Limb (tissue), 2 donors: ENCODE measurements at regions not wholly inside any gene's neighbourhood (a gene's known extent, or its start where the extent isn't known, plus 50 kb on each side); places are given as distances from the start of the nearest gene placed in this dataset.
"Not testable (repeated sequence)": the region's sequence is repeated elsewhere in the genome, so short reads cannot be mapped to it uniquely, and the experiment has no call there.

ENCODE experiments used
- DNase-seq, 2 donors: peaks; one replicate each; pipeline ENCODE4 v3.0.0-alpha.2; 2016; ENCODE audit errors: extremely low spot score in 2 of 2

DNA sequence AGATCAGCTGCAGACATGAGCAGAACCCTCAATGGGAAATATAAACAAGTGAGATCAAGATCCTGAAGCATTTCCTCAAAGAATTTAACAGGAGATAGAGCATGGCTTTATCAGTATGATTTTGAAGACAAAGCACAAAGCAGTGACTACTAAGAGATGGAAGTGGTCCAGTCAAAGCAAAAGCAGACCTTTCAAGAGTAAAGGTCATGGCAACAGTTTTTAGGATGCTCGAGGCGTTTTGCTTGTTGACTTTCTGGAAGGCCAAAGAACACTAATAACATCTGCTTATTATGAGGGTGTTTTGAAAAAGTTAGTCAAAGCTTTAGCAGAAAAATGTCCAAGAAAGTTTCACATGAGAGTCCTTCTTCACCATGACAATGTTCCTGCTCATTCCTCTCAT is 128.5 kb downstream of the KCNE4 start:
- DNase-seq: no peak

- DNase-seq: no peak
Observed at GRCh38 chr2:223181561-223181960, 129.6 kb downstream of the KCNE4 start.

GRCh38 chr2:223182356-223182755 is 130.4 kb downstream of the KCNE4 start:
- no peak for DNase-seq

- no peak for DNase-seq
Observed at GRCh38 chr2:223185638-223186037, 133.6 kb downstream of the KCNE4 start.

DNA sequence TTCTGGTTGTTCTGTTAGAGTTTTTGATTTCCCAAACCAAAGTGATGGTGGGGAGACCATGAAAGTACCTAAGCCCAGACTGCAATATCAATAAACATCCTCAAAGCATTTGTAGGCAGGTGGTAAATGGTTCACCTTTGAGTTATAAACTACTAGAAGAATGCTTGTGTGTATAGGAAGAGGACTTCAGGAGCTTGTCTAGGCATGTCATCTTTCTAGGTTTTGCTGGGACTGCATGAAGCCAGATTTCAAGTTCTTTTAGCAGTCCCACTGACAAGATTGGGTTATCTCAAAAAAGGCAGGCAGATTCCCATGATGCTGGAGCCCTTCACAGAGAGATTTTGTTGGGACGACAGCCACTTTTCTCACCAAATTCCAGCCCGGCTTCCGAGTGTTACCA is 135.3 kb downstream of the KCNE4 start:
- no peak for DNase-seq

DNA sequence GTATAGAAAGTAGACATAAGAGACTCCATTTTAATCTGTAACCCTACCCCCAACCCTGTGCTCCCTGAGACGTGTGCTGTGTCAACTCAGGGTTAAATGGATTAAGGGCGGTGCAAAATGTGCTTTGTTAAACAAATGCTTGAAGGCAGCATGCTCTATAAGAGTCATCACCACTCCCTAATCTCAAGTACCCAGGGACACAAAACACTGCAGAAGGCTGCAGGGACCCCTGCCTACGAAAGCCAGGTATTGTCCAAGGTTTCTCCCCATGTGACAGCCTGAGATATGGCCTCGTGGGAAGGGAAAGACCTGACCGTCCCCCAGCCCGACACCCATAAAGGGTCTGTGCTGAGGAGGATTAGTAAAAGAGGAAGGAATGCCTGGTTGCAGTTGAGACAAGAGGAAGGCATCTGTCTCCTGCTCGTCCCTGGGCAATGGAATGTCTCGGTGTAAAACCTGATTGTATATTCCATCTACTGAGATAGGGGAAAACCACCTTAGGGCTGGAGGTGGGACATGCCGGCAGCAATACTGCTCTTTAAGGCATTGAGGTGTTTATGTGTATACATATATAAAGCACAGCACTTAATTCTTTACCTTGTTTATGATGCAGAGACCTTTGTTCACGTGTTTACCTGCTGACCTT is 138.7 kb downstream of the KCNE4 start:
- not testable (repeated sequence) for DNase-seq

DNA sequence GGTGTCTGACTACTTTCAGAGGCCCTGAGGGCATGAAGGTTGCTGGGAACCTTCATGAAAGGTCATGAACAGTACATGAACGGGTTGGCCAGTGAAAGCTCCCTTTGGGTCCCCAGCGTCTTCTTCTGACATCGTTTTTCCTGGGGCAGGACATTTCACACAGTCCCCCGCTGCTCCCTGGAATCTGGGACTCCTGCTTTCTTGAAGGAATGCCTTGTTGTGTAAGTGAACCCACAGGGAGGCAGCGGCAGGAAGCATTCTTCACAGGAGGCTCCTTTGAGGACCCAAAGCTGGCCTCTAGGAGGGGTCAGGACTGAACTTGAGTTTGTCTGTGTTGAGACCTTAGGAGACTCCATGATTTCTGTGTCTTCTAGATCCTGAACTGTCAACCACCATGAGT is 144.3 kb downstream of the KCNE4 start:
- no peak for DNase-seq

DNA sequence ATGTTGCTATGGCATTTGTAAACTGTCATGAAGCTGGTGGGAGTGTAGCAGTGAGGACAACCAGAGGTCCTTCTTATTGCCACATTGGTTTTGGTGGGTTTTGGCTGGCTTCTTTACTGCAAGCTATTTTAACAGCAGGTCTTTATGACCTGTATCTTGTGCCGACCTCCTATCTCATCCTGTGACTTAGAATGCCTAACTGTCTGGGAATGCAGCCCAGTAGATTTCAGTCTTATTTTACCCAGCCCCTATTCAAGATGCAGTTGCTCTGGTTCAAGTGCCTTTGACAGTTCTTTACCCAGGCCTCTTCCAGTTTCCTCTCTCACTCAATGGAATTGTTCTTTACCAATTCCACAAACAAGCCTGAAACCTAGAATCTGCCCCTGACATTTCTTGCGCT is 145.1 kb downstream of the KCNE4 start:
- DNase-seq: no peak

GRCh38 chr2:223199531-223200515 is 147.8 kb downstream of the KCNE4 start:
- no peak for DNase-seq

GRCh38 chr2:223203971-223204929 is 152.3 kb downstream of the KCNE4 start:
- no peak for DNase-seq

- DNase-seq: no peak
Observed at GRCh38 chr2:223210489-223210888, 158.5 kb downstream of the KCNE4 start.

DNA sequence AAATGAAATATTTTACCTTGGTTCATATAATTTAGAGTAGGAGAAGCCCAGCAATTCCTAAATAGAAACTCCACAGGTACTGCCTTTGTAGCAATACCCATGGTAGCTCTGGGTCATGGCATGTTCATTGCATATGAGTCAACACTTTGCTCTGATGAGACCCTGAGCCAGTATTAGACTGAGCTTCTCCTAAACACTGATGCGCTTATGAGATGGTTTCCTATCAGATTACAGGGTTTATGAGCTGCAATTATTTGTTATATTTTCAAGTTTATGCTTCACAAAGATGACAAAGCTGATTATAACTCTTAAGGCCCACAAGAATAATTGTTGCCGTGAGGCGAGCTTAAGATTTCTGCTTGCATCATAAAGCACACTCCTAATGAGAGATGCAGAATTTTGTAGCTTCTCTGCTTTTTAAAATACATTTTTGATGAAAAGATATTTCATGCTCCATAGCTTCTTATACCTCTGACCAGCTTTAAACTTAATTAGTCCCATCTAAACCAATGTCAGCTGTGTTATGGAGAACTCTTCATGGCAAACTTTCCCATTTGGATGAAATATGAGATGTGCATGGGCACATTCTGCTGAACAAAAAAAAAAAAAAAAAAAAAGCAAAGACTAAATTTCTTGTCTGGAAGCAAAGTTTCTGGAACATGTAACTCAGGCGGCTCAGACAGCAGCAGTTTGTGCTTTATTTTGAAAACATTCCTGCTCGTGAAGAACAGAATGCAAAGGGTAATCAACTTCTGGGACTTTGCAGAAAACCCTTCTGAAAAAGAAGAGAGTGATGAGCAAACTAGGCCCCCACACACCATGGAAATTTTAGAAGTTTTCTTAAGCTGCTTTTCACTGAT is 162.6 kb downstream of the KCNE4 start:
- peak in 1 of 2 donors; percentile 48 for DNase-seq

GRCh38 chr2:223215254-223215516 is 163.2 kb downstream of the KCNE4 start:
- DNase-seq: no peak

GRCh38 chr2:223217373-223217772 is 165.4 kb downstream of the KCNE4 start:
- DNase-seq: no peak

DNA sequence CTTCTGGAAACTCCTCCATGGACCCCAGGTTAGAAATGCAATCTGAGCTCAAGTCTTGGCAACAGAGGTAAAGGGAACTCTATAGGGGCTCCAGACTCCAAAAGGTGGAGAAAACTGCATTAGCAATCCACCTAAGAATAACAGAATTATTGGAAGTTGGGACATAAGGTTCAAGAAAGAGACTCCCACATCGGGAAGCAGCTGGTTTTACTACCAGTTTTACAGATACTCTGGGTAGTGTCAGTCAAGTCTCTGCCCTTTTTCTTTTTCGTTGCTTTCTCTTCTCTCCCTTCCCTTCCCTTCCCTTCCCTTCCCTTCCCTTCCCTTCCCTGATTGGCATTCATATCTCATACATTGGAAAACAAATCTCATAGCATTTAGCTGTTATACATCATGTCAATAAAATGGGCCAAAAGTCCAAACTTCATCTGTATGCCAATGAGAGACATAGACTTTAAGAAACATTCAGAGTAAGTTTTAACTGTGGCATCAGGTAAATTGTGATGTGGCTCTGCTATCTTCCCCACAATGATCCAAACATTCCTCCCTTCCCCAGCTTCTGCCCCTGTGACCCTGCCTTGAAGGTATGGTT is 166.7 kb downstream of the KCNE4 start:
- DNase-seq: no peak

DNA sequence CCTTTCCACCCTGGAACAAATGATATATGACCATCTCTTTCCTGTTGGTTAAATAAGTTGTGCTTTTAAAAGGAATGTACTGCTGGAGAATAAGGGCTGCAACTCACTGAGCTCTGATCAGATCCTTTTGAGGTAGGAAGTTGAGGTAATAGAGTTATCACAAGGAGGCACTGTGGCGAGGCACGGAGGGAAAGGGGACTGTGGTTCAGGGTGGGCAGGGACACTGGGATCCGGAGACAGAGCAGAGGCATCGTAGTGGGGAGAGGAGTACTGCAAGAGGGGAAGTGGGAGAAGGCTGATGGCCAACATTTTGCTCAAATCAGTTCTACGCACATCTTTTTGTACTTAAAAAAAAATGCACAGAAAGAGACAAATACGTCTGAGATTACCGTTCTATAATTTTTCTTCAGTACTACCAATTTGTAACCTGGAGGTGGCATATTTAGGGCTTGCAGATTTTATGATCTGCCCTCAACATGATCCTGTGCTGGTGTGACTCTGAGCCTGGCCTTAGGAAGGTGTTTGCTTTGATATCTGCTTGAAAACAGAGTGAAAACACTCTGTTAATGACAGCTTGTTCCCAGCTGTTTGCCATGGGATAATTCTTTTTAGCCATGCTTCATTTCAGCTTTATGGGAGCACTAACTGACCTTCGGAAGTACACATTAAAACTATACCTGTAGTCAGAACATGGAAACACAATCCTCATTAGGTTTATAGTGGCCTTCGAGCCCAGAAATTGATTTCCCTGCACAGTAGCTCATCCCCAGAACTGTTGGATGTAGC is 168.1 kb downstream of the KCNE4 start:
- no peak for DNase-seq

DNA sequence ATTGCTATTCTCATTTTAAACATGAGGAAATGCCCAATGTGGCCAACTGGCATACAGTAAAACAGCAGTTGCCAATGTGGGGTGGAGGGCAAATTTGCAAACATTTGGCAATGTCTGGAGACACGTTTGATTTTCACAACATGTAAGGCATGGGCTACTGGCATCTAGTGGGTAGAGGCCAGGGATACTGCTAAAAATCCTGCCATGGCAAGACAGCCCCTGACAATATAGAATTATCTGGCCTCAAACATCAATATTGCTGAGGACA is 168.6 kb downstream of the KCNE4 start:
- no peak for DNase-seq

DNA sequence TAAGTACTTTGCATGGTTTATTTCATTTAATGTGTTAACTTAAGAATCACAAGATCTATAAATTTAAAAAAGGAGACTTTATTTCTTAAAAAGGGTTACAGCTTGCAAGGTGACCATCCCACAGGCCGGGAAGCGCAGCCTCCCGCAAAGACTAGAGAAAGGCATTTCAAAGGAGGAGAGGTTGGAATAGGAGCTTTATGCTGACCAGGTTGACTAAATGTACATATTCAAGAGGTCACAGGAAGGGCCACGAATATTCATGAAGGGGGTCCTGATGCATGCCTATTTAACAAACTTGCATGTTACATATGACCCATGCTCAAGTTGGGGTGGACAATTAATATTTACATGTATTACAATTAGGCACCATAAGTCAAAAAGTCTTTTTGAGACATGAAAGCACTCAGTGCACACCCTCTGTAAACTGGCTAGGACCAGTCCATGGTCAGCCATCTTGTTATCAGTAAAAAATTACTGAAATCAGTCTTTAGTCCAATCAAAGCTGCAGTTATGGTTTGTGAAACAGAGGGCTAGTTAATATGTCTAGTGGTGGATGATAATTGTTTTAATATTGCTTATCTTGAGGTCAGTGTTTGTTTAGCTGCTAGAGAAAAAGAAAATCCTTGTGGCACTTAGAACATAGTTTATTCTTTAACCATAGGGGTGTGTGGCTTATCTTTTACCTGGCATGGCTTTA is 169.3 kb downstream of the KCNE4 start:
- no peak for DNase-seq

DNA sequence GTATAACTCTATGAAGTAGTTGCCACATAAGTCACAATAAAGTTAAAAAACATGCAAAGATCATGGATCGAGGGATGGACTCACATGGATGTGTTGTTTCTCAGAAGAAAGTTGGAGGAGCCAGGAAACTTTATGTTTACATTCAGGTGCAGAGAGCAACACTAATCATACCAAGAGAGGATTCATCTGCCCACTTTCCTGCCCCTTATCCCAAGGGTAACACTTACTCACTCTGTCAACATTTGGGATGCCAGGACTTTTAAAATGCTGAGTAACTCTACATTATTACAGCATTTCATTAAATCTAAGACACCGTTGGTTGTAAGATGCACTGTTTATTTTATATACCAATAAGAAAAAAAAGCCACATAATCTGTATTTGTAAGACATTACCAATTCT is 170.4 kb downstream of the KCNE4 start:
- no peak for DNase-seq
